Peyer's patch (tissue), 4 donors: ENCODE measurements at regions not wholly inside any gene's neighbourhood (a gene's known extent, or its start where the extent isn't known, plus 50 kb on each side); places are given as distances from the start of the nearest gene placed in this dataset.

Source experiments
- DNase-seq, 3 donors: peaks; one replicate each; pipeline ENCODE4 v3.0.0-alpha.2; 2017 to 2019
- H3K27ac ChIP-seq, 4 donors: fragments of 200-600 bp; sonication (generic); one replicate each; pipeline ENCODE4 v1.5.1; 2016 to 2019
- H3K27me3 ChIP-seq, 2 donors: fragments of 200-600 bp; sonication (generic); one replicate each; pipeline ENCODE4 v1.5.1; 2019
- H3K36me3 ChIP-seq, 3 donors: fragments of 200-600 bp; sonication (generic); one replicate each; pipeline ENCODE4 v1.5.1; 2016 to 2019
- H3K4me1 ChIP-seq, 4 donors: fragments of 200-600 bp; sonication (generic); one replicate each; pipeline ENCODE4 v1.5.1; 2016 to 2019
- H3K4me3 ChIP-seq, 4 donors: fragments of 200-600 bp; sonication (generic); 1 replicate in 3 of 4; 2 replicates in 1 of 4; pipeline ENCODE4 v1.5.1; 2016 to 2019; ENCODE audit warnings: mild to moderate bottlenecking in 1 of 4
- H3K9me3 ChIP-seq, 4 donors: fragments of 200-600 bp; sonication (generic); one replicate each; pipeline ENCODE4 v1.5.1; 2016 to 2019; ENCODE audit warnings: mild to moderate bottlenecking in 1 of 4
- CTCF ChIP-seq, 6 experiments: fragments of 450-650 bp in 4 of 6; fragments of 200-600 bp in 2 of 6; sonication (generic) in 1 of 6; IDR thresholded peaks; one replicate each; pipeline ENCODE4 v1.5.1; 2017 to 2019; ENCODE audit warnings: antibody characterized with exemption in 6 of 6, mild to moderate bottlenecking in 3 of 6, moderate library complexity in 1 of 6
- POLR2A ChIP-seq, 2 donors: fragments of 450-650 bp; IDR thresholded peaks; one replicate each; pipeline ENCODE4 v1.5.1; 2017; ENCODE audit warnings: antibody characterized with exemption in 2 of 2, mild to moderate bottlenecking in 2 of 2, moderate library complexity in 2 of 2

DNA sequence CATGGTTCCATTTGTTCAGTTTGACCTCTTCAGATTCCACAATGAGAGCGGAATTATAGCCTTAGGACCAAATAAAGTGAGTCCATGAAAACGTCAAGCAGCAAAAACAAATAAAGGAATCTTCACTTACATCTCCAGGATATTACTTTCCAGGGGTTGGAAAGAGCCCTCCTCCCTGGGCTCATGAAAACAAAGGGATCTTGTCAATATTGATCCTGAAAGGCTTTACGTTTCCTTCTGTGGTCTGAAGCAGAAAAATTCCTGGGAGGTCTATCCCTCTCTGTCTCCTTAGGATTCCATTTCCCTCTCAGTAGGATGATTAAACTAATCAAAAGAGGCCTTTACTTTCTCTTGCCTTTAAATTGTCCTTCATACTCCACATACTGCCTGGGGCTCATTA lies 293.5 kb downstream of the GPAM start:
- no peaks in the 10 kb centered on the region for H3K36me3 ChIP-seq
- TF ChIP-seq CTCF (IDR thresholded peaks at IDR 0.05): no peak
- TF ChIP-seq POLR2A (IDR thresholded peaks at IDR 0.05): no peak
- H3K27me3 ChIP-seq: no peaks in the 10 kb centered on the region
- H3K4me3 ChIP-seq: no peak overlapping the region
- no peaks in the 10 kb centered on the region for H3K9me3 ChIP-seq
- DNase-seq: no peak
- no peaks in the 10 kb centered on the region for H3K4me1 ChIP-seq
- no peak overlapping the region for H3K27ac ChIP-seq

DNA sequence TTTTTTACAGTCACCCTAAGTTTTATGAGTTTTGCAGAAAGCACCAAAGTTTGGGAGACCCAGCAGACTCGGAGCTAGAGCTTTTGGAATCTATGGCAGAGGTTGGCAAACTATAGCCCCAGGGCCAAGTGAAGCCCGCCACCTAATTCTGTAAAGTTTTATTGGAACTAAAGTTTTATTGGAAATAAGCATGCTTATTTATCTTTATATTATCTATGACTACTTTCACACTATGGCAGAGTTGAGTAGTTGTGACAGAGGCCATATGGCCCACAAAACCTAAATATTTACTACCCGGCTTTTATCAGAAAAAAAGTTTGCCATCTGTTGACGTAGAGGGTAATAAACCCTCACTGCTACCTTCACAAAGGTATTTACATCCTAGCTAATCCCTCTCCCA lies 267.6 kb downstream of the GPAM start:
- Histone ChIP-seq H3K4me3 (no peak overlapping the region), H3K27me3 (no peaks in the 10 kb centered on the region), H3K9me3 (no peaks in the 10 kb centered on the region), H3K36me3 (no peaks in the 10 kb centered on the region), H3K4me1 (no peaks in the 10 kb centered on the region), H3K27ac (no peak overlapping the region)
- DNase-seq: no peak
- TF ChIP-seq CTCF (IDR thresholded peaks at IDR 0.05) (no peak), POLR2A (IDR thresholded peaks at IDR 0.05) (no peak)

- Histone ChIP-seq H3K36me3 (no peaks in the 10 kb centered on the region), H3K27me3 (no peaks in the 10 kb centered on the region), H3K9me3 (no peaks in the 10 kb centered on the region), H3K27ac (no peak overlapping the region), H3K4me1 (no peaks in the 10 kb centered on the region), H3K4me3 (no peak overlapping the region)
- no peak for TF ChIP-seq POLR2A (IDR thresholded peaks at IDR 0.05)
- TF ChIP-seq CTCF (IDR thresholded peaks at IDR 0.05): no peak
- no peak for DNase-seq
Observed at GRCh38 chr10:111921821-111922220, 261.7 kb downstream of the GPAM start.

DNA sequence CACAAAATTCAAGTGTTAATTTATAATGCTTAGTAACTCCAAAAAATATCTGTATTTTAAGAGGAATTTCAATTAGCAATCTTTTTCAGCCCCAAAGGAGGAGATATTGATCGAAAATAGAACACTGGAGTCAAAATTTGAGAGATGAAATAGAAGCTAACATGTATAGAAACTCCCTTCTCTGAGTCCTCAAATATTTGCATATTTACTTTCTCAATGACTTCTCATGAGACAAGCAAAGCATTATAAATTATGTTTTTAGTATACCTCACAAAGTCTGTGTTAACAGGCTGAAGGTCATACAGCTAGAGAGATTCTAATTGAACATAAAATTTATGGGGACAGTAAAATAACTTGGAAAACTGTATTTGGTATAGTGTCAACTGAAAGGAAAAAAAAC lies 260.5 kb downstream of the GPAM start:
- no peaks in the 10 kb centered on the region for H3K9me3 ChIP-seq
- no peak for DNase-seq
- H3K4me3 ChIP-seq: no peak overlapping the region
- H3K36me3 ChIP-seq: no peaks in the 10 kb centered on the region
- no peaks in the 10 kb centered on the region for H3K4me1 ChIP-seq
- TF ChIP-seq POLR2A (IDR thresholded peaks at IDR 0.05): no peak
- TF ChIP-seq CTCF (IDR thresholded peaks at IDR 0.05): no peak
- H3K27ac ChIP-seq: no peak overlapping the region
- H3K27me3 ChIP-seq: no peaks in the 10 kb centered on the region

- Histone ChIP-seq H3K4me1 (no peaks in the 10 kb centered on the region), H3K9me3 (no peaks in the 10 kb centered on the region), H3K36me3 (no peaks in the 10 kb centered on the region), H3K4me3 (no peak overlapping the region), H3K27me3 (no peaks in the 10 kb centered on the region), H3K27ac (no peak overlapping the region)
- no peak for DNase-seq
- no peak for TF ChIP-seq POLR2A (IDR thresholded peaks at IDR 0.05)
- TF ChIP-seq CTCF (IDR thresholded peaks at IDR 0.05): no peak
Observed at GRCh38 chr10:111926286-111926685, 257.3 kb downstream of the GPAM start.

DNA sequence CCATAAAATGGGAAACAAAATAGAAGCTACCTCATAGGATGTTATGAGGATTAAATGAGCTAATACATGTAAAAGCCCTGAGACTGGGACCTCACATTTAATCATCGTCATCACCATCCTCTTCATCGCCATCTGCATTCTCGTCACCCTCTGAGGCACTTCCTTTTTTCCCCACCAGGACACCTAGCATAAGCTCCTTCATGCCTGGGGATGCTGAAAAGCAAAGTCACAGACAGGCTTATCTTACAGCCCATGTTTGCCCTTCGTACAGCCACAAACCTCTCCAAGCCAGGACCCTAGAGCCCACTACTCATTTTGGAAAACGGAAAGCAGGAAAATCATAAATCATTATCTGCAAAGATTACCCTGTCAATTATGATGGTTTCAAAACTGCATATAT lies 249.6 kb downstream of the GPAM start:
- Histone ChIP-seq H3K36me3 (no peaks in the 10 kb centered on the region), H3K4me3 (no peak overlapping the region), H3K27ac (no peak overlapping the region), H3K9me3 (no peaks in the 10 kb centered on the region), H3K27me3 (no peaks in the 10 kb centered on the region), H3K4me1 (no peaks in the 10 kb centered on the region)
- TF ChIP-seq CTCF (IDR thresholded peaks at IDR 0.05): no peak
- TF ChIP-seq POLR2A (IDR thresholded peaks at IDR 0.05): no peak
- no peak for DNase-seq
